ENCODE measurements at regions not wholly inside any gene's neighbourhood (a gene's known extent, or its start where the extent isn't known, plus 50 kb on each side); places are given as distances from the start of the nearest gene placed in this dataset.

GRCh38 chr5:148776261-148776660, 50.1 kb upstream of the ADRB2 start:
- no TSS peak for BruUV-seq (replicated peaks)
- Histone ChIP-seq H3K23ac (ENCODE audit: low read depth, low read length) (no peak overlapping the region), H3K27me3 (ENCODE audit: control insufficient read depth, insufficient read depth, low read length) (peaks cover 7% of the 10 kb centered on the region), H3K18ac (ENCODE audit: low read depth, low read length) (no peak overlapping the region), H3K4me1 (ENCODE audit: control insufficient read depth, insufficient read depth, low read length) (peaks cover 2% of the 10 kb centered on the region; the same call in 1 of the 2 replicates), H3K4me2 (ENCODE audit: low read depth, low read length) (no peak overlapping the region), H3K36me3 (ENCODE audit: control insufficient read depth, insufficient read depth, low read length) (no peaks in the 10 kb centered on the region), H3K79me1 (ENCODE audit: low read depth in 1 of 2, low read length in 2 of 2) (no peaks in the 10 kb centered on the region), H2AK9ac (replicated peaks; ENCODE audit: low read depth, low read length, poor library complexity) (no peak overlapping the region), H2AFZ (replicated peaks; ENCODE audit: low read length, poor library complexity) (no peak overlapping the region), H3K9me3 (ENCODE audit: control insufficient read depth, insufficient read depth, low read length) (no peaks in the 10 kb centered on the region), H2BK5ac (ENCODE audit: low read depth, low read length, poor library complexity, severe bottlenecking) (no peak overlapping the region), H2BK120ac (ENCODE audit: low read depth, low read length) (no peak overlapping the region), H3K9ac (ENCODE audit: low read depth, low read length) (no peak overlapping the region), H4K91ac (ENCODE audit: insufficient read depth, low read depth, low read length) (no peak overlapping the region), H2BK20ac (ENCODE audit: low read depth, low read length) (no peak overlapping the region), H3K4me3 (ENCODE audit: insufficient read depth, low read depth, low read length) (no peak overlapping the region), H4K8ac (ENCODE audit: low read depth in 2 of 2, low read length in 2 of 2) (no peak overlapping the region), H3K4ac (ENCODE audit: low read depth, low read length) (no peak overlapping the region), H2BK15ac (ENCODE audit: low read depth, low read length) (no peak overlapping the region), H3K27ac (ENCODE audit: insufficient read depth, low read length) (no peak overlapping the region), H3K14ac (replicated peaks; ENCODE audit: low read depth, low read length) (no peak overlapping the region), H4K5ac (ENCODE audit: low read depth, low read length) (no peak overlapping the region), H3K56ac (ENCODE audit: extremely low read depth, insufficient read depth, low read length) (no peak overlapping the region), H2AK5ac (ENCODE audit: low read depth, low read length) (no peak overlapping the region), H3K9me1 (ENCODE audit: insufficient read depth, low read length) (no peaks in the 10 kb centered on the region), H4K20me1 (ENCODE audit: insufficient read depth, low read length) (no peaks in the 10 kb centered on the region)
- ATAC-seq (ENCODE audit: low read depth) (no peak), DNase-seq (no peak)
- dilution Hi-C loops (cut with HindIII; ENCODE audit: low sequenced_read_pairs, unreplicated experiment) (no loop called here), in situ Hi-C loops (cut with MboI; ENCODE audit: low sequenced_read_pairs) (no loop called here), intact Hi-C loops (cut with micrococcal nuclease) (no loop called here)
- CTCF ChIA-PET = interaction anchor here (0.8 kb wide), 1 partner anchor 35 kb away, joined by 3 read pairs; no protein-coding TSS in a partner anchor
- POLR2A ChIA-PET (ENCODE audit: unreplicated experiment) = no interaction called here
- no peak for TF ChIP-seq CHD1 (IDR thresholded peaks at IDR 0.05; ENCODE audit: low read depth, low read length)
- no peak for TF ChIP-seq MXI1 (IDR thresholded peaks at IDR 0.05; ENCODE audit: borderline replicate concordance, low read depth, low read length)
- TF ChIP-seq RFX5 (IDR thresholded peaks at IDR 0.05; ENCODE audit: low read depth, low read length) = no peak
- TF ChIP-seq RAD21 (IDR thresholded peaks at IDR 0.05; ENCODE audit: low read length) = no peak
- TF ChIP-seq, protein P1, sequence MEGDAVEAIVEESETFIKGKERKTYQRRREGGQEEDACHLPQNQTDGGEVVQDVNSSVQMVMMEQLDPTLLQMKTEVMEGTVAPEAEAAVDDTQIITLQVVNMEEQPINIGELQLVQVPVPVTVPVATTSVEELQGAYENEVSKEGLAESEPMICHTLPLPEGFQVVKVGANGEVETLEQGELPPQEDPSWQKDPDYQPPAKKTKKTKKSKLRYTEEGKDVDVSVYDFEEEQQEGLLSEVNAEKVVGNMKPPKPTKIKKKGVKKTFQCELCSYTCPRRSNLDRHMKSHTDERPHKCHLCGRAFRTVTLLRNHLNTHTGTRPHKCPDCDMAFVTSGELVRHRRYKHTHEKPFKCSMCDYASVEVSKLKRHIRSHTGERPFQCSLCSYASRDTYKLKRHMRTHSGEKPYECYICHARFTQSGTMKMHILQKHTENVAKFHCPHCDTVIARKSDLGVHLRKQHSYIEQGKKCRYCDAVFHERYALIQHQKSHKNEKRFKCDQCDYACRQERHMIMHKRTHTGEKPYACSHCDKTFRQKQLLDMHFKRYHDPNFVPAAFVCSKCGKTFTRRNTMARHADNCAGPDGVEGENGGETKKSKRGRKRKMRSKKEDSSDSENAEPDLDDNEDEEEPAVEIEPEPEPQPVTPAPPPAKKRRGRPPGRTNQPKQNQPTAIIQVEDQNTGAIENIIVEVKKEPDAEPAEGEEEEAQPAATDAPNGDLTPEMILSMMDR (conservative IDR thresholded peaks at IDR 0.05; ENCODE audit: low read depth, low read length) = no peak
- TF ChIP-seq MAFK (IDR thresholded peaks at IDR 0.05; ENCODE audit: low read depth, low read length) = no peak
- no peak for TF ChIP-seq CEBPB (IDR thresholded peaks at IDR 0.05; ENCODE audit: low read depth, low read length)
- TF ChIP-seq SMC3 (IDR thresholded peaks at IDR 0.05; ENCODE audit: low read depth, low read length) = no peak
- TF ChIP-seq USF2 (IDR thresholded peaks at IDR 0.05; ENCODE audit: low read depth, low read length) = no peak
- TF ChIP-seq BHLHE40 (IDR thresholded peaks at IDR 0.05; ENCODE audit: low read depth, low read length) = no peak
- TF ChIP-seq ELK1 (IDR thresholded peaks at IDR 0.05; ENCODE audit: borderline replicate concordance, low read depth, low read length) = no peak
